ENCODE measurements at regions not wholly inside any gene's neighbourhood (a gene's known extent, or its start where the extent isn't known, plus 50 kb on each side); places are given as distances from the start of the nearest gene placed in this dataset.
"Not testable (repeated sequence)": the region's sequence is repeated elsewhere in the genome, so short reads cannot be mapped to it uniquely, and the experiment has no call there.

DNA sequence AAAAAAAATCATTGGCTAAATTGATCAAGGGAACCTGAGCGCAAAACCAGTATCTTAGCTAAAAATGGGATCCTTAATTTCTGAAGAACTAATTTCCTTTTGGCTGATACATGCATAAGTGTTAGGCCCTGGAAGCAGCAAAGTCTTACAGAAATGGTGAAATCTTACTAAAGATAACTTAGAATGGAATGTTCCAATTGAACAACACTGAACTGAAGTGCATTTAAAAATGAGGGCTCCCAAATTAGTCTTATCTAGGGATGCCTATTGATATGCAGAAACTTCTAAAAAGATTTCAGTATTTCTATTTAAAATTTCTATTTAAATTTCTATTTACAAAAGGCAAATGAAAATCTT, 120.7 kb upstream of the BANK1 start:
- DNase-seq: no peak

GRCh38 chr4:101669138-101669831, 121.2 kb upstream of the BANK1 start:
- DNase-seq: no peak

DNA sequence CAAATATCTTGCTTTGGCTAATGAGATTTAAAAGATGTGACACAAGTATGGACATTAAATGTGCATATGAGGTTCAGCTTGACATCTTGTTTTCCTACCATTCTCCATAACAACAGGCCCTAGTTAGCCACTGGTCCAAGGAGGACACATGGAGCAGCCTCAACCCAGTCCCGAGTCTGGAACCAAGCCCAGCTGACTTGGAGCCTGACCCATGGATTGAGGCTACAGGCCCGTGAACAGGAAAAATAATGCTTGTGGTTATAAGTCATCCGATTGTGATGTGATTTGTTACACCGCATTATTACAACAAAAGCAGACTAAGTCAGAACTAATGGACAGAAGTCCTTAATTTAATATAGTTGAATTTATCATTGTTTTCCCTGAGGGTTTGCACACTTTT, 123.2 kb upstream of the BANK1 start:
- peak; percentile 2 for DNase-seq

DNA sequence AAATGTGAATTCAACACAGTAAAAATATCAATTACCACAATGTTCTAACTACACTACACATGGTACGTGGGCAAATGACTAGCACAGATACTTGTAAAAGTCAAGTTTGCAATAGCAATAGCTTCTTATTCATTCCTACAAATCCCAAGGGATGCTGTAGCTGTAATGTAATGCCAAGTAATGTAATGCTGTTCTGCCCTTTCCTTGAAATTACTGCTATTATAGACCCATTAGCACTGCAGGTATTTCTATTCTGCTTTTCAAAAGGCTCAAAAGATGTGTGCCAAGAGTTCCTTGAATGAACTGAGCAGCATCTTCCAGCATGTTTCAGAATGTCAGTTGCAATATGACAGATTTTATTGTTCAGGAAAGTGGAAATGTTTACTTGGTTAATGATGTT, 129.9 kb upstream of the BANK1 start:
- no peak for DNase-seq

- DNase-seq: no peak
Observed at GRCh38 chr4:101655857-101656256, 134.7 kb upstream of the BANK1 start.

- DNase-seq: no peak
Observed at GRCh38 chr4:101655005-101655404, 135.5 kb upstream of the BANK1 start.

- DNase-seq: no peak
Observed at GRCh38 chr4:101651778-101652177, 138.8 kb upstream of the BANK1 start.

DNA sequence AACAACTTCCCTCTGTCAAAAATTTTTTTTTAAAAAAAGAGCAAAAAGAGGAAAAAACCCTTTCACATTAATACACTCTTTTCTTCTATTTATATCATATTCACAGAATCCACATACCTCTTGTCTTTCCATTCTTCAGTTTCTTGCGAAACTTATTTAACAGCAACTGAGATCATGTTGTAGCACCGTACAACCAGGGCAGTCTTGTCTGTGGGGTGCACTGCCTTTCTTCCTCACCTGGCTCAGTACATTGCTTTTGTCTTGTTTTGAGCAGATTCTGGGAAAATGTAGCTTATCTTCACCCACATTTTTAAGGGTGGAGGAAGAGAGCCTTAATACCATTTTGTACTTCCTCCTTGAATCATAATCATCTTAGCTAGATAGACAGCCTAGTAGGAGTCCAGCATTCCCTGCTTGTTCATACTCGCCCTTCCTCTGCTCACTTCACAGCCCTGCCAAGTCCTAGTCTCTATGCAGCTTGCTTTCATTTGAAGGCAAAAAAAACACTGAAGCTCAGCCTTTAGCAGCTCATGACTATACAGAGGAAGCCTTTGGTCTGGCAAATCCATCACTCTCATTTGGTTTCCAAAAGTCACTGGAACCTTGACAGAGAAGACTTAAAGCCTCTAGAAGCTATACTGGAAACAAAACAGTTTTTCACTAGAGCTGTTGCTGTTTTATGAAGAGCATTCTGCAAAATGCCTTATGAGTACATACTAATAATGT, 140.6 kb upstream of the BANK1 start:
- no peak for DNase-seq

DNA sequence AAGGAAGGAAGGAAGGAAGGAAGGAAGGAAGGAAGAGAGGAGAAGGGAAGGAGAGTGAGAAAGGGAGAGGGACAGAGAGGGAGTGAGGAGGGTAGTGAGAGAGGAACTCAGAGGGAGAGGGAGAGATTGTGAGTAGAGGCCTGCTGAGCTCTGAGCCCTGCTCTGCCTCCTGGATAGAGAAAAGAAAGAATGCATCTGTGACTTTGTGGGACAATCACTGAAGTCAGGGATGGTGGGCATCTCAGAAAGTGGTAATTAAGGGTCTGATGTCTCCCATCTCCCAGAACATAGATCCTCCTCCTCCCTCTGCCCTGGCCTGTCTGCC, 142.9 kb upstream of the BANK1 start:
- no peak for DNase-seq

DNA sequence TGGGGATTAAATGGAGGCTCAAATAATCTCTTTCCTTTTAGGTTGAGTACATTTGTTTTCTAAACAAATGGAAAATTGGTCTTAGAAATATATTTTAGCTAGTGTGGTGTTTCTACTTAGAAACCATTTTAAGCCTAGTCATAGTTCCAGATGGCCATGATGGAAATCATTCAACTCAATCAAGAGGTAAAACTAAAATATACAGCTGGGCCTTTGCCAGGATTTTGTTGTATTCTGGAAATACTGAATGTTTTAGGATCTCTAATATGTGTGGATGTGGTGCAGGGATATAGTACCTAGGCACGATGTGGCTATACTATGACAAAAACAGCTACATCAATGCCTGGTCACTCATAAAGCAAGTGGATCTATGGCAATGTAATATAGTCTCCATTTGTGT, 146.0 kb upstream of the BANK1 start:
- no peak for DNase-seq

- no peak for DNase-seq
Observed at GRCh38 chr4:101643186-101643837, 147.2 kb upstream of the BANK1 start.

- not testable (repeated sequence) for DNase-seq
Observed at GRCh38 chr4:101632766-101633165, 157.8 kb upstream of the BANK1 start.

DNA sequence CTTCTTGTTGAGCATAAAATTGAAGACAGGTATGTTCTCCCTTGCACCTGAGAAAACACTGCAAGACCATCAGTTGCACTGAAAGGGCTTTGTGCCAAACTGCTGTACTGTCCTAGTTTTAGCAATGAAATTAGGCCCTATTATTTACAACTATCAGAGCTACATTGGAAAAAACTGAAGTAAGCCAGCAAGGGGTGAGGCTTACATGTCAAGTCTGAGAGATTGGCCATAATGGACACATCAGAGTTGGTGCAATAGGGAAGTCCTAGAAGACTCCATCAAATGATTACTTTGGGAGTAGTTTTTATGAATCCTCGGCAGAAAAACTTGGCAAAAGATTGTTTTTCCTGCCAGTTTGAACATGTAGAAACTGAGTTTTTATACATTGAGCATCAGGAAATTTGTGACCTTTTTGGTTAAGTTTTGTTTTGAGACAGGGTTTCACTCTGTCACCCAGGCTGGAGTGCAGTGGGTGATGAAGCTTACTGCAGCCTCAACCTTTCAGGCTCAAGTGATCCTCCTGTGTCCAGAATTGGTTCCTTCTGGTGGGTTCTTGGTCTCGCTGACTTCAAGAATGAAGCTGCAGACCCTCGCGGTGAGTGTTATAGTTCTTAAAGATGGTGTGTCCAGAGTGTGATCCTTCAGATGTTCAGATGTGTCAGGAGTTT, 160.1 kb upstream of the BANK1 start:
- no peak for DNase-seq

DNA sequence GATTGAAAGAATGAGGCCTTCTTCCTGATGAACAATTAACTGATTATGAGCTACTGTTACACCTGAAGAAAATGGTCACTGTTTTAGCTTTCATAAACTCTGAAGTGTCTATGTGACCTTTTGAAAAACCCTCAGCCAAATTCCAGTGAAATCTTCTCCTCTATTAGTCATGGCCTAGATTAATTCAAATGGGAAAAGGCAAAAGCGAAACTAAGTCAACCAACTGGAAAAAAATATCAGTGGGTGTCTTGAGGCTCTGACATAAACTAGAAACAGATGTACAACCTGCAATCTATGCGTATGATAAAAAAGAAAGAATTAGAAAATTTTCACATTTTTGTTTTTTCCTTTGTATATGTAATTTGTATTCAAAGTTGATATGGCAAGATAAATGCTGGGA, 169.4 kb upstream of the BANK1 start:
- peak; percentile 27 for DNase-seq

DNA sequence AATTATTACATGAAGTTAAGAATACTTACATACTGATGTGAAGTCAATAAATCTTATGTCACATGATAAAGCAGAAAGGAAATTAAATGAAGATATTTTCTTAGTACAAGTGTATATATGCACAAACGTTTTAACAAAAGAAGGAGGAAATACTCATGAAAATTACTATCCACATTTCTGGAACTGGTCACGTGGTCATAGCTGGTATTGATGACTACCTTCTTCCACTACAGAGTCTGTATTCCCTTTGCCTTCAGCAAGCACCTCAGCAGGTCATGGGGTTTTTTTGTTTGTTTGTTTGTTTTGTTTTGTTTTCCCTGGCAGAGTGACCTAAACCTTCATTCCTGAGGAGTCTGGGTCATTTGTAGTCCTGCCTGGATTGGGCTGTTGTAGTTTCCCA, 174.9 kb upstream of the BANK1 start:
- DNase-seq: no peak

DNA sequence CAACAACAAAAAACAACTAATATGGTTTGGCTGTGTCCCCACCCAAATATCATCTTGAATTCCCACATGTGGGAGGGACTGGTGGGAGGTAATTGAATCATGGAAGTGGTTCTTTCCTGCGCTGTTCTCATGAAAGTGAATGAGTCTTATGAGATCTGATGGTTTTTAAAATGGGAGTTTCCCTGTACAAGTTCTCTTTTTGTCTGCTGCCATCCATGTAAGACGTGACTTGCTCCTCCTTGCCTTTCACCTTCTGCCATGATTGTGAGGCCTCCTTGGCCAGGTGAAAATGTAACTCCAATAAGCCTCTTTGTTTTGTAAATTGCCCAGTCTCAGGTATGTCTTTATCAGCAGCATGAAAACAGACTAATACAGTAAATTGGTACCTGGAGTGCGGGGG, 183.5 kb upstream of the BANK1 start:
- DNase-seq: not testable (repeated sequence)

GRCh38 chr4:101604976-101605375, 185.6 kb upstream of the BANK1 start:
- peak; percentile 46 for DNase-seq

DNA sequence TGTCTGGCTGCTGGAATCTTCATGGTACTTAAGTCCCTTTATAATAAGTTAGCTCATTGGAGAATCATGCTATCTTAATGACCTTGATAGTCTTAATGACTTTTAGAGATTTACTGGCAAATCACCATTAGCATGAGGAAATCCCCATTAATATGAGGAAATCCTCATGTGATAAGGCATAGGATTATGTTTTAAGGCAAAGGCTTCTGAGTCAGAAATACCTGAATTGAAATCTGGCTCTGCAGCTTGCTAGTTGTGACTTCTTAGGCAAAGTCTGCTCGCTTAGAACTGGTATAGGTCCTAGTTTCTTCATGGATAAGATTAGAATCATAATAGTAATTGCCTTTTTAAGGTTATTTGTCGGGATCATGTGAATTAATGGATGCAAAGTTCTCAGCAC, 190.2 kb upstream of the BANK1 start:
- DNase-seq: no peak

- DNase-seq: peak; percentile 53
Observed at GRCh38 chr4:101599620-101600019, 190.9 kb upstream of the BANK1 start.

DNA sequence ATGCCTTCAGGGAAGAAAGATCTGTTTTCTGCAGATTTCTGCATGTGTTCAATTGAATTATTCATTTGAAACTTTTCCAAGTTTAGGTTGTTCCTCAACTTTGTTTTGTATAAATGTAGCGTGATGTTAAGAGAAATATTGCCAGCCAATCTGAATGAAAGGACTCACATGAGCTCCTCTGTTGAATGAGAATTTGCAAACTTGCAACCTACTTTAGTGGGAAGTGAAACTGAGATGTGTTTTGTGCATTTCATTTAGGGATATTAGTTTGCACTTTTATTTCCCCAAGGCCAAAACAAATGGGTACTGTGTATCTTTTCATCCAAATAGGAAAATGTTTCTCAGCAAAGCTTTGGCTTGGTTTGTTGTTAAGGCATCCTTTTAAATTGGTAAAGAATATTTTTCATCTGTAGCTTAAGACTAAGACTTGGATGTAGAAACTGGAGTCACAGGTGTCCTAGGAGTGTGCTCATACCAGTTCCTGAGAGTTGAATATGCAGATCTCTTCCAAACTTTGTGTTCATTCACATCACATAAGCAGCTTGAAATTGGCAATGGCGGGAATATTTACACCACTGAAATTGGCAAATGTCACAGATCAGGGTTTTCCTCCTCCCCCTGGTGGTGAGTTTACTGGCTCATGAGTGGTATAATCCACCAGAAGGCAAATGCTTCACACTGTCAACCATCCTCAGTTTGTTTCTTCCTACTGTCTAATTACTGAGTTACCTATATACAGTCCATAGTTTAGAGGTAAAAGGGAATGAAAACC, 193.6 kb upstream of the BANK1 start:
- peak; percentile 2 for DNase-seq

DNA sequence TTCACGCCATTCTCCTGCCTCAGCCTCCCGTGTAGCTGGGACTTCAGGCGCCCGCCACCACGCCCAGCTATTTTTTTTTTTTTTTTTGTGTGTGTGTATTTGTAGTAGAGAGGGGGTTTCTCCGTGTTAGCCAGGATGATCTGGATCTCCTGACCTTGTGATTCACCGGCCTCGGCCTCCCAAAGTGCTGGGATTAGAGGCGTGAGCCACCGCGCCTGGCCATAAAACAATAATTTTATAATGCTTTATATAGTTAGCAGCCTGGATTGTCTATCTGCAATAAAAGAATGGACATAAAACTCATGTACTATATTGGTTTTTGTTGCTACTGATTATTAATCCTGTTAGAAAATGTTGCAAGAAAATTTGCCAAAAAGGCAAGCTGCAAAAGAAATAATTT, 195.9 kb upstream of the BANK1 start:
- DNase-seq: no peak

GRCh38 chr4:101593666-101594065, 196.9 kb upstream of the BANK1 start:
- DNase-seq: no peak

- DNase-seq: no peak
Observed at GRCh38 chr4:101584306-101584705, 206.2 kb upstream of the BANK1 start.

Measured in fibroblast of skin of right biceps (primary cell).